Fibroblast of skin of right biceps (primary cell): ENCODE measurements at regions not wholly inside any gene's neighbourhood (a gene's known extent, or its start where the extent isn't known, plus 50 kb on each side); places are given as distances from the start of the nearest gene placed in this dataset.
A peak's percentile ranks its signal among the peaks of the same experiment; 100 is the strongest.

ENCODE experiments used
- DNase-seq: peaks from one replicate; pipeline ENCODE4 v3.0.0-alpha.2; 2013

GRCh38 chr2:60152226-60152833 lies 401.1 kb downstream of the BCL11A start:
- peak; percentile 30 for DNase-seq

DNA sequence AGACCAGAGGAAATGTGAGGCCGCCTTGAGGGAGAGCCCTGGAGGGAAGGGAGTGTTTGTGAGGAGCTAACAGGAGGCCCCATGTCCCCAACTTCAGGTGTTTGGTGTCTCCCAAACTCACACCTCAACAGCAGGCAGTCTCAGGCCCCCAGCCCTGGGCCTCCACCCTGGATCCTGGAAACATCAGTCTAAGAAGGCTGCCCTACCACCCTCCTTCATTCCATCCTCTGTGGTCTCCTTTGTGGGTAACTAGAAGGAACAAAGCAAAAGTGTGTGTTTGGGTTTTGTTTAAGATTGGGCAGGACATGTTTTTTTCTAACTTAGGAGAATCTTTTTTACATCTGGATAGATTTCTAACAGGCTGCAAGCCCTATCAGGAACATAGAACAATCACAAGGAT lies 404.3 kb downstream of the BCL11A start:
- no peak for DNase-seq

GRCh38 chr2:60148716-60149115 lies 404.7 kb downstream of the BCL11A start:
- DNase-seq, result no peak

GRCh38 chr2:60140185-60140584 lies 413.3 kb downstream of the BCL11A start:
- peak; percentile 74 for DNase-seq

DNA sequence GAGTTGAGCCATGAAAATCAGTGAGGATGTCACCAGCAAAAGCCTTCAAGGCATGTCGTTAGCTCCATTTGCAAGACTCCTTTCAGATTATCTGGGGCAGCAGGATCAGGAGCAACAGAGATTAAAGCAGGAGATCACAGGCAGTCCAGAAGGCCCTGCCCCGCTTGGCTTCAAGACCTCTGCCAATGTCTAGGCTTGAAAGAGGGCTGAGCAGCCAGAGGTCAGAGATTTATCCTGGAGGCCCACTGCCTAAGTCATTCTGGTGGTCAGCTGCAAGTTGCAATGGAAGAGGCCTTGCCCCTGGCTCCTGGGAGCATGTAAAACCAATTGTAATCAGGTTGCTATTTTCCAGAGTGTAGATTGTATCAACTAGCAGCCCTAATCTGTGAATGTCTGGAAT lies 416.5 kb downstream of the BCL11A start:
- no peak for DNase-seq

DNA sequence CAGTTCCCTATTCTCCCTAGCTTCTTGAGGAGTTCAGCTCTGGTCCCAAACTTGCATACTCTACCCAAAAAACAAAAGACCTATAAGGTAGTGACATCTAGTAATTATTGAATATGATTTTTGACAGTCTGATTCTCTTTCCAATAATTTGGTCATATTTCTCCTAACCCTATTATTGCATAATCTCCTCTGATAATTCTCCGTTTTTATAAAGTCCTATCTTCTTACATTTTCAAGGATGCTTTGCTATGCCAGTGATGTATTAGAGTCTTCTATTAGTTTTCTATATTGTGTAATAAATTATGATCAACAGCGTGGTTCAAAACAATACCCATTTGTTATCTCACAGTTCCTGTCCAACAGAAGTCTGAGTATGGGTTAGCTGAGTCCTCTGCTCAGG lies 426.3 kb downstream of the BCL11A start:
- no peak for DNase-seq

GRCh38 chr2:60125611-60126426 lies 427.6 kb downstream of the BCL11A start:
- no peak for DNase-seq

- no peak for DNase-seq
These were observed 433.7 kb downstream of the BCL11A start for GRCh38 chr2:60119778-60120177.

DNA sequence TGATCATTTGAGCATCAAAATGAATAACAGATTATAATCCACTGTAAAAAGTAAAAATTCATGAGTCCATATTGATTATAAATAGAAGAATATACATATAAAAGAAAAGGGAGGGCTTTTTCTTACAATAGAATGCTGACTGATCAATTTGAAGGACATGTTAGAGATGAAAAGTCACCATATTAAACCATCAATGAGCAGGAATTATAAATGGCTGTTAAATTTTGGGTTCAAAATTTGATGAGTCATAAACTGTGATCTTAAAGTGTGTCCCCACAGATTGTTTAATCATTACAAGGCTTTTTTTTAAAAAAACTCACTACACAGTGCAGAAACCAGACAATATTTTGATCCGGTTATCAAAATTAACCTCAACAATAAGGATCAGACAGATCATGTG lies 434.5 kb downstream of the BCL11A start:
- DNase-seq, result no peak

GRCh38 chr2:60118061-60118460 lies 435.4 kb downstream of the BCL11A start:
- peak; percentile 25 for DNase-seq

DNA sequence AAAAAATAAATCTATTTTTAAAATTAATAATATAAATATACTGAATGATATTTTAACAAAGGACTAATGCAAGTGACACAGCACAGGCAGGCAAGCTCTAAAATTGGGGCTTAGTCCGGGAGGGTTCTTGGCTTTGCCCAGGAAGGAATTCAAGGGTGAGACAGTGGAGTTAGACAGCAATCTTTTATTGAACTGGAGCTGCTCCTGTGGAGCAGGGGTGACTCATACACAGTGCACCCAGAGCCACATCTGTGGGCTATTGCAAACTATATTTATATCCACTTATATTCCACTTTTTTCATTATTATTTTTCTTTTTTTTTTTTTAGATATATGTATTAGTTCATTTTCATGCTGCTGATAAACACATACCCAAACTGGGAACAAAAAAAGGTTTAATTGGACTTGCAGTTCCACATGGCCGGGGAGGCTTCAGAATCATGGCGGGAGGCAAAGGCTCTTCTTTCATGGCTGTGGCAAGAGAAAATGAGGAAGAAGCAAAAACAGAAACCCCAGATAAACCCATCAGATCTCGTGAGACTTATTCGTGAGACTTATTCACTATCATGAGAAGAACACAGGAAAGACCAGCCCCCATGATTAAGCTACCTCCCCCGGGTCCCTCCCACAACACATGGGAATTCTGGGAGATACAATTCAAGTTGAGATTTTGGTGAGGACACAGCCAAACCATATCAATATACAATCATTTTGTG lies 437.1 kb downstream of the BCL11A start:
- DNase-seq, result peak; percentile 19

- no peak for DNase-seq
These were observed 443.7 kb downstream of the BCL11A start for GRCh38 chr2:60109744-60110143.

GRCh38 chr2:60106836-60107529 lies 446.5 kb downstream of the BCL11A start:
- DNase-seq, result no peak

GRCh38 chr2:60105906-60106305 lies 447.5 kb downstream of the BCL11A start:
- DNase-seq, result no peak

GRCh38 chr2:60104514-60105505 lies 448.6 kb downstream of the BCL11A start:
- DNase-seq, result peak; percentile 95

DNA sequence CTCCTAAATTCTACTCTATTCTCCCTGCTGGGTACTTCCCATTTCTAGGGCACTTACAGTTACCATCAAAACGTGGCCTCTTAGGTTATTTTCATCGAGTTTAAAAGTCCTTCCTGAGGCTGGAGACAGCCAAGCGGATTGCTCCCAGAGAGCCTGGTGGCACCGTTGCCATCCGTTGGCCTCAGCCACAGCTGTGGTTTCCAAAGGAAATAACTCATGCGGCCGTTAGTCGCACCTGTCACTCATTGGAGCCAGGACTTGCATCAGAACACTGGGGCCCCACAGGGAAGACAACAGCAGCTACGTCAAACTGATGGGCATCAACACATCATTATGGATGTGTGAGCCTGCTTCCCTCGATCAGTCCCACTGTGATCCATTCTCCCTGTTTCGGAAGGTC lies 453.4 kb downstream of the BCL11A start:
- DNase-seq, result no peak

DNA sequence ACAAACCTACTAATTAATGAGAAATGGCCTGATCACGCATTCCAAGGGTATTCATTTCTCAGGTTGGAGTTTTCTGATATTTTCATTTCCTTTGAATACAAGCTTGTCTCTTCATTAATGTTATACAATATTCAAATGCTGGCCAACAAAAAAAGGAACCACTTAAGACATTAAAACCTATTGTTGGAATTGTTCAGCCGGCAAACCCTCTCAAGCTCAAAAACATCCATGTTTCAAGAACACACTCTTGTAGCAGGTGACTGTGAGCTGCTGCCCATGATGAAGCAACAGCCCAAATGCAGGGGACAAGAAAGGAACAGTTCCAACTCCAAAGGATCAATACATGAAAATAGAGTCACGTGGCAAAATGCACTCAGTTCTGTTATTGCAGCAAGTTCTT lies 454.5 kb downstream of the BCL11A start:
- no peak for DNase-seq

DNA sequence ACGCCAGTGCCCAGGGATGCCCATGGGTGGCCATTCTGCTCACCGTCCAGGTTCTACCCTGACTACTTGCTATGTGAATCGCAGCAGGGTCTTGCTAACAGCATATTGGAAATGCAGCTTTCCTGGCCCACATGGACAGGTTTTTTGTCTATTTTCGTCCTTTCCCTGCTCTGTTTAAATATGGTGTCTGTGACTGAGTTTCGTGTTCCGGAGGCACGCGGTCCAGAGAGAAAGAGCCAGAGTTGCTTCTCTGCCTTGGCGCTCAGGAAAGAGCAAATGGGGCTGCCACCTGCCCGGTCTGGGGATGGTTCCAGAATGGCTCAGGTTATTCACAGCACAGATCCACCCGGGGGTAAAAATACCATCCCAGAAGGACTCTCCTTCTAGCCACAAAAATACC lies 456.2 kb downstream of the BCL11A start:
- DNase-seq, result no peak

DNA sequence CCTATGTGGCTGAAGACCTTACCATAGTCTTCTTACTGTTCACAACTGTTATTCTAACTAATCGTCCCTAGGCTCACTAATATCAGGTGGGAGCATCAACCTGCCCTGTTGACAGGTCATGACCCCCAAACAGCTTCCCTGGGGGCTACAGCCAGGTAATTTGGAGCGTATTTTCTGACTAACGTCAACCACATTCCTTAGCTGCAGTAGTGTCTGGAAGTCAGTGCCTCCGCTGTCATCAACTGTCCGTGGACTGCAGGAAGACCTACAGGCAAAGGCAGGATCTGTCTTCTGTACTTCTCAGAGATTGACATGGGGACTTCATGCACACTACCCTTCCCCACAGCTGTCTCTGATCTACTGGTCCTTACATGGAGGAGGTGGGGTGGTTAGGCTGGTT lies 456.9 kb downstream of the BCL11A start:
- no peak for DNase-seq

GRCh38 chr2:60095903-60096302 lies 457.6 kb downstream of the BCL11A start:
- no peak for DNase-seq

DNA sequence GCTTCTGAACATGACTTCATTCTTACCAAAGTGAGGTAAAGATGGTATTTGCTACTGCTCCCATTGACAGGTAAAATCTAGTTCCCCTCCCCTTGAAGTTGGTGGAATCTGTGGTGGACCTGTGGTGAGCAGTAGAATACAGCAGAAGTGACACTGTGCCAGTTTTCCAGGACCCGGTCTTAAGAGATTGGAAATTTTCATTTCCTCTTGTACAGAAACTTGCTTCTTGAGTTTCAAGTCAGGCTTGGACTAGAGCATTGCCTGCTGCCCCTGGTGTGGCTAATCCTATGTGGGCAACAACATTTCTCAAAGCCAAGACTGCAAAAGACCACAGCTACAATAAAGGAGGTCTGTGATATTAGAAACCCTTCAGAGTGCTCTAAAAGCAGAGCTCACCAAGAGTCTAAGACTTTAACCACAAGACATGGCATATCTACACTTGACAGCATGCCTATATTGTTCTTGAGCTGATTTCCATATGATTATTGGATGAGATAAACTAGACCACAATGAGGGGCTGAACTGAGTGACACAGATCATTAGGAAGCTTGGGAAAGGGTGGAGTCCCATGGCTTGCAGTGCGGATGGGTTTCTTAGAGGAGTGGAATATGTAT lies 458.1 kb downstream of the BCL11A start:
- no peak for DNase-seq
